HT-29 (cell line): ENCODE measurements at regions not wholly inside any gene's neighbourhood (a gene's known extent, or its start where the extent isn't known, plus 50 kb on each side); places are given as distances from the start of the nearest gene placed in this dataset.

Experiments used
- DNase-seq: peaks from one replicate; pipeline ENCODE4 v3.0.0-alpha.2; 2015; ENCODE audit warnings: low spot score

GRCh38 chr14:85793533-85793932 is 263.6 kb downstream of the FLRT2 start:
- no peak for DNase-seq

- DNase-seq: no peak
Observed at GRCh38 chr14:85789506-85789905, 259.6 kb downstream of the FLRT2 start.

GRCh38 chr14:85788470-85789233 is 258.7 kb downstream of the FLRT2 start:
- DNase-seq: no peak

- DNase-seq: no peak
Observed at GRCh38 chr14:85766295-85766694, 236.4 kb downstream of the FLRT2 start.

- no peak for DNase-seq
Observed at GRCh38 chr14:85764822-85765221, 234.9 kb downstream of the FLRT2 start.

GRCh38 chr14:85762526-85762925 is 232.6 kb downstream of the FLRT2 start:
- no peak for DNase-seq

- no peak for DNase-seq
Observed at GRCh38 chr14:85752175-85752574, 222.2 kb downstream of the FLRT2 start.

- no peak for DNase-seq
Observed at GRCh38 chr14:85744573-85744972, 214.6 kb downstream of the FLRT2 start.

GRCh38 chr14:85732031-85732430 is 202.1 kb downstream of the FLRT2 start:
- DNase-seq: no peak

GRCh38 chr14:85731186-85731585 is 201.2 kb downstream of the FLRT2 start:
- DNase-seq: no peak

- DNase-seq: no peak
Observed at GRCh38 chr14:85728476-85729065, 198.6 kb downstream of the FLRT2 start.

GRCh38 chr14:85714069-85714468 is 184.1 kb downstream of the FLRT2 start:
- DNase-seq: no peak

- no peak for DNase-seq
Observed at GRCh38 chr14:85711620-85712019, 181.7 kb downstream of the FLRT2 start.
